ENCODE measurements at regions not wholly inside any gene's neighbourhood (a gene's known extent, or its start where the extent isn't known, plus 50 kb on each side); places are given as distances from the start of the nearest gene placed in this dataset.

GRCh38 chr20:54929191-54929590, 453.8 kb downstream of the DOK5 start:
- no peak for TF ChIP-seq CTCF (IDR thresholded peaks at IDR 0.05)
- no peak for TF ChIP-seq EZH2 (IDR thresholded peaks at IDR 0.05; ENCODE audit: borderline replicate concordance, insufficient read depth, low read depth, low read length, poor library complexity, severe bottlenecking)
